ENCODE measurements at regions not wholly inside any gene's neighbourhood (a gene's known extent, or its start where the extent isn't known, plus 50 kb on each side); places are given as distances from the start of the nearest gene placed in this dataset.

DNA sequence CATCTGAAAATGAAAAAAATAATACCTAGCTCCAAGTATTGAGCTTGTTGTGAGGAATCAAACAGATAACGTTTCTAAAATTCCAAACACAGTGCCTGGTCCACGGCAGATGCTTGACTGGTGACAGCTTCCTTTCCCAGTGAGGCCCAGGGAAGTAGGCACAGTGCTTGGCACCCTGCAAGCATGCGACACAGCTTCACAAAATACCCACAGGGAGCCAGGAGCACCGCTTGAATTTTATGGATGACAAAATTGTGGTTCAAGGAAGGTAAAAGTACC, 205.1 kb upstream of the TNP1 start:
- DNase-seq (ENCODE audit: low read depth in 2 of 2), result no peak

DNA sequence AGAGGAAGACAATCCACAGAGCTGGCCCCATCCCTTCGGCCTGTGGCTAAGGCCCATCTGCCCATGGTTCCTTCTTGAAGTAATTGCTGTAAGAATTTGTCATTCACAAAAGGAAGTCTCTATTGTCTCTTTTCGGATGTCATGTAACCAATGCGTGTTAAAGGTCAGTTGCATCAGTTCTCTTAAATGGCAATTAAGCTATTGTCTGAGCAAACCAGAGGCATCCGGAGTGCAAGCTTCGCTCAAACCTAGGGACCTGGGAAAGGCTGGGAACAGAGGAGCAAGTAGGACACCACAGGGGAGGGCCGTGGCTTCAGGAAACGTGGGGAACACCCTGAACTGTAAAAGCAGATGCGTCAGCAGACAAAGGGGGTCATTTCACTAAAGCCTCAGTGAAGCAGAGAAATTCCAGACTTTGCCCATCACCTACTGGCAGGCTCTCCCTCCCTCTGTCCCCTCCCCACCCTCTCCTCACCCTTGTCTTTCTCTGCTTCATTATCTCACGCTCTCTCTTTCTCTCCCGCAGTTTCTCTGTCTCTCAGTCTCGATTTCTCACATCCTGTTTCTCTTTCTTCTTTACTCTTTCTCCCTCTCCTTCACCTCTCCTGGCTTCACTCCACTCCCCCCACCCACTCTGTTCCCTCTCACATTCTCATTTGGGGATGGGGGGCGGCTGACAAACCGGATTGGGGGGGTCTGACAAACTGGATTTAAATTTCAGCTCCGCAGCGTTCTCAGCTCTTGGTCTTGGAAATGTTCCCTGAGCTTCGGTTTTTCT, 204.6 kb upstream of the TNP1 start:
- DNase-seq (ENCODE audit: low read depth in 2 of 2), result no peak

DNA sequence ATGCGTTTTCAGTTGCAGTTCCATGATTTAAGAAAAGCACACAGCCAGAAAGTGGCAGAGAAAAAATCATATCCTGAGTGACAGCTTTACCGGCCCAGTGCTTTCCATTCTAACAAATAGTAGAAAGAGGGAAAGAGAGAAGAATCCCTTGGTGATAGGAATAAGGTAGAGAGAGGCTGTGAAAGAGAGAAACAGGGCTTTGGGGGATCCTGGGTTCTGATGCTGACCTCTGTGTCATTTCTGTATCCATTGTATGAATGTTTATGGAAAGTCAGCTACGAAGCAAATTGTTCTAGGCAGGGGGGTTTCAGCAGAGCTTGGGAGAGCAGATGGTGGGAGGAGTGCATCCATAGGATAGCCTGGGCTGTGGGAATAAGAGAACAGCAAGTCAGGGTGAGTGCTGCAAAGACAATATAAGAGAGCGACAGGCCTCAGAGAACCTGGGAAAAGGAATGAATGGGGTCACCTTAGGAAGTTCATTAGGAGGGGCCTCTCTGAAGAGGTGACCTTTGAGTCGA, 203.4 kb upstream of the TNP1 start:
- no peak for DNase-seq (ENCODE audit: low read depth in 2 of 2)

DNA sequence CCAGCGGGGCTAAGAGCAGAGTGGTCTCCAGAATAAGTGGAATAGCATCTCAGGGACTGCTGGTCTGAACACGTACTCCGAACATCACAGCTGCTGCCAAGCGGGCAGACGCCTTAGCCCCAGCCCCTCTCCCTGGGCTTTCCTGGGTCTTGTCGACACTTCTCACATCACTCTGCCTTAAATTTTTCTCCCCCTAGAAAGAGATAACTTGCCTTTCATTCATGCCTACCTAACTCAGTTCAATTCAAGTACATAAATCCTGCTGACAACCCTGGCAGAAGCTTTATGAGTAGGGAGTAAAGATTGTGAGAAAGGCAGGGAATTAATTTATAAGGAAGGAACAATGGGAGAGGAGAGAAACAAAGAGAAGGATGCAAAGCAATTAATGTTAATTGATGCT, 202.9 kb upstream of the TNP1 start:
- no peak for DNase-seq (ENCODE audit: low read depth in 2 of 2)

DNA sequence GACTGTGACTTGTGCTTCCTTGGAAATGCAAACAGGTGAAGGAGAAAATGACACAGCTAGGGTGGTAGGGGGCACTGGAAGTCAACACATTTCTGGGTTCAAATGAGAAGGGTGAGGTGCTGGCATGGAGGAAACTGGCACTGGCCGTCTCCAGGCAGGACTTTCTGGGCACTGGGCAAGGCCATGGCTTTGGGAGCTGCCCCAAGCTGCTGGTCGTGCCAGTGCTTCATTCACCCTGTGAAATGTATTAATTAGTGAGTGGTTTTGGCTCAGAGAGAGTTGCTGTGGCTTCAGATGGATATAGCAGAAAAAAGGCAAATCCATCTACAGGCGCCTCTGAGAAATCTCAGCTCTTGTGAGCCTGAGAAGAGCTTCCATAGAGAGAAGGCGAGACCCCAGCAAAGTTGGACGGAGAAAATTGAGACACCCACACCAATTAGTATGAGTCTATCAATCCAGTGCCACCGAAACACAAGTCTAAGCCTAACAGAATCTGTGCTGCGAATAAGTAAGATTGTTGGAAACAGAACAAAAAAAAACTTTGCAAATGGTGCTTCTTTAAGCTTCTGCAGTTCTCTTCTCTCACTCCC, 202.1 kb upstream of the TNP1 start:
- no peak for DNase-seq (ENCODE audit: low read depth in 2 of 2)

DNA sequence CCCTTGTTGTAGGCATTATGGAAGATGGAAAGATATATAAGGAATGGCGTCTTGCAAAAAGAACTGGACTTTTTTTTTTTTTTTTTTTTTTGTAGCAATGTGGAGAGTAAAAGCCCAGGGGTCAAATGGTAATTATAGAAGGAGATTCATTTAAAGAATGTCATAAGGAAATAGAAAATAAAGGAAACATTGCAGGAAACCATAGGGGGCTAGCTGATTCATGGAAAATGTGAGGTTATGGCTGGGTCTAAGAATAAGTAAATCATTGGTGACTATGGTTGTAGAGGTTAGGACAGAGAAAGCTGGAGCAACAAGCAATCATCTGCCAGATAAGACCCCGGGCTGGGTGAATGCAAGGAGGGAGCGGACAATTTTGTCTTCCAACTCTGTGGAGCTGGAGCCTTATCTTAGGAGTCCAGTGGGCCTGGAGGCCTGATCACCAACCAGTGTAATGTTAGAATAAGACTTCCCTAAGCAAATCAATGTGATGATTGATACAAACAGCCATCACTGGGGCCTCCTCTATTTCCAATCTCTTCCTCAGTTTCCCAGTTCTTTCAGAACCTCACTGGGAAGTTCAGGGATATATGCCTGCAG, 201.2 kb upstream of the TNP1 start:
- DNase-seq (ENCODE audit: low read depth in 2 of 2), result no peak

DNA sequence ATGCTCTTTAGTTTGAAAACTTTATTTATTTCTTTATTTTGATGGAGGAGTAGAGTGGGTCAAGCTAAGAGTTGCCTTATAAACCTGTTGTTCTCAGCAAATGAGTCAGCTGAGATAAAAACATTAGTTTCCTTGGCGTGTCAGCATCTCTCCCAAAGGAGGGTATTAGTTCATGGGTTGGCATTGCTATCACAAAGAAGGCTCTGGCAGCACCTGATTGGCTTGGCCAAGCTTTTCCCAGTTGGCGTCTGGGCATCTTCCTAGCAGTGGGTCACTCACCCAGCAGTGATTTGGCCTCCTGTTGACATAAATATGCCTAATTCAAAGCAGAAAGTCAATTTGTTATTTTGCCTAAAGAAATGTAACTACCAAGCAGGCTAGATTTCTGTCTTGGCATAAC, 200.7 kb upstream of the TNP1 start:
- no peak for DNase-seq (ENCODE audit: low read depth in 2 of 2)

DNA sequence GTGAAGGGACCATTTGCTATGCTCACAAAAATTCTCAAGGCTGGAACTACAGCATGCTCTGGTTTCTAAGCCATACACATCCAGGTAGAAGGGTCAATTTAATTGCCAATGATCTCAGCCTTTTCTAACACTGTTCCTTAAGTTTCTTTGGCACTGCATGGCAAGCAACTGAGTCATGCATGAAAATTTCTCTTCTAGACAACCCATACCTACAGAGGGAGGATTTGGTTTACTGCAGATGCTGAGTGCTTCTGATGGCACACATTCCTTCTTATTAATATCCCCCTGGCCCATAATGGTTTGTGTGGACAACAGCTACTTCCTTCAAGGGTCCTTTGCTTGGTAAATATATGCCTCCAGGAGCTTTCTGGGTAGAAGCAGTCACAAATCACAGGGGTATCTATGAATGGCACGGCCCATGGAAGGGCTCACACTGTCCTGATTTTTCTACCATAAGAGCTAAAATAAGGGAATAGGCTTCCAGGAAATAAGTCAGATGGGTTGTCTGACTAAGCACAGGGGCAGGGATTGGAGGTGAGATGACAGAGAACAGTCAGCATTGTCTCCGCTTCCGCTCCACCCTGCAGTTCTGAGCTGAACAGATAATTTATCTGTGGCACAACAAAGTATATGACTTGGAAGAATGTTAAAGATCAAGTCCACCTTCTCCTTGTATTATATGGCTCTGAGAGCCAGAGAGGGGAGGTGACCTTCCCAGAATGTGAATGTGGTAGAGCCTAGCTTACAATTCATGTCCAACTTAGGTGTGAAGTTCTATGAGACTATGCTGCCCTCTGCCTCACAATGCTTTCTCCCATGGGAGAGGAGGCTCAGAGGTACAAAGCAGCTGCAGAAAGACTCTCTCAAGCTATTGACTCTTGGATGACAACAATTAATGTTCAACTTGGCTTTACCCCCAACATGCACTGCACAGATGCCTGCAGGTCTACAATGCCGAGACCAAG, 199.2 kb upstream of the TNP1 start:
- no peak for DNase-seq (ENCODE audit: low read depth in 2 of 2)

DNA sequence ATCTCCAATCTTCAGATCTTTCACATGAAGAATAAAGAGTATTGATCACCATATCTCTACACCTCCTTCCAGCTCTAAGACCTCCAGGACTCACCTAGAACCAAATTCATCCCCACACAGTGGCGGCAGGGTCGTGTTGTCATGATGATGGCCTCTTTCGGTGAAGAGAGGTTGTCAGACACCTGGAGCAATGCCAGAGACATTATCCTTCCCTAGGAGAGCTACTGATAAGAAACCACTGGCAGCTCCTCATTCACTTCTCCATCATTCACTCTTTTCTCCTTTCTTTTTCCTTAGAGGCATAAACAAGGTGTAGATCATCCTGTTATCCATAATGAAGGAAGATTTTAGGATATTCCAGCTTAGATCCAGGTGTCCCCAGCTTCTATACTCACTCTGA, 197.9 kb upstream of the TNP1 start:
- DNase-seq (ENCODE audit: low read depth in 2 of 2), result no peak

DNA sequence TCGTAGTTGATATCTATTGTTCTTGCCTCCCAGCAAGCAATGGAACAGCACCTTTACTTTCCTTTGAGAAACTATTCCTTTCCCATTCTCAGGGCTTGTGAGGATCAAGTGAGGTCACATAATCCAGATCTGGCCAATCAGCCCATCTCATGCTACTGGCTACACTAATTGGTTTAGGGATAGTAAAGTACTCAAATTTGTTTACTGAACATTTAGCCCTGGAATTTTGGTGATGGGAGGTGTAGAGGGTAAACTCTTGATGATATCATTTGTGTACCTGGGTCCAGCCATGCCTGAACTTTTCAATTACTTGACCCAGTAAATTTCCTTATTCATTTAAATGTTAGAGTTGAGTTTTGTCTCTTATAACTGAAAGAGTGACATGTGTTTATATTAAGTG, 195.8 kb upstream of the TNP1 start:
- DNase-seq (ENCODE audit: low read depth in 2 of 2), result no peak

DNA sequence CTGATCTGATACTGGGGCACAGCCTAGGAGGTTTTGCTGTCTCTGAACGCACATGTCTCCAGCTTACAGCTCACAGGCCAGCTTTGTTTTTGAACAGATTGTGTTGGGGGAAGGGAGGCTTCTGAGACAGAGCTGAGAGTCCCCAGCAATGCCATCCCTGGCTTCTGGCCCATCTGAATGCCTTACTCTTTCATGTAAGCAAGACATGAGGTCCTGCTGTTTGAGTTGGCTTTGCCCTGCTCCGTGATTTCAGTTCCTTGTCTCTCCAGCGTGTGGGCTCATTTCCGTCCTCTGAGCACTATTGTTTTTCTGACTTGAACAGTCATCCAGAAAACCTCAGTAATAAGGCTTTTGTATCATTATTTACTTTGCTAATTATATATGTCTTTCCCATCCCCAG, 194.9 kb upstream of the TNP1 start:
- no peak for DNase-seq (ENCODE audit: low read depth in 2 of 2)

DNA sequence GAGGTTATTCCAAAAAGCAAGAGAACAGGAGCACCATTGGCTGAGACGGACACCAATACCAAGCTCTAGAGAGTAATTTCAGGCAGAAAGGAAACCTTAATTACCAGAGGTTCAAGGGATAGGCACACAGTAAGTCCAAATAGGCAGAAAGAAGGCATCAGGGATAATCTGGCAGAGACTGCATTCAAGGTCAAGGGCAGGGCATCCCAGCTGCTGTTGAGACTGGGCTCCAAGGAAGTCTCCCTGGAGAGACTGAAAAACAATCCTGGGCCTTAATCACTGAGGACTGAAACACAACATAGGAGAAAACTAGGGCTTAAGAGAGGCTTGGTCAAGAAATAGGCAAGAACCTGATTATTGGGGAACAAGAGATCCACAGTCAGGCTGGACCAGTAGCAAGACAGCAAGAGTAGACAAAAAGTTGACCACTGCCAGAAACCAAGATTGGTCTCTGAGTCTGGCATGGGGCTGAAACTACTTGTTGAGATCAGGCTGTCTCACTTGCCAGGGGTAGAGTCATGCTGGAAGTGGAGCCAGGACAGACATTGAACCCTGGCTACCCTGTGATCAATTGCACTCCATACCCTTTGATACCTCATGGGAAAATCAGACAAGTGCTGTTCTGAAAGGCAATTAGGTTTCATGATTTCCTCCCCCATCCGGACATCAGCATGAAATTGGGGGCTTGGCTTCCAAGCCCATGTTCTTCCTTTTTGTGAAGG, 193.2 kb upstream of the TNP1 start:
- no peak for DNase-seq (ENCODE audit: low read depth in 2 of 2)

DNA sequence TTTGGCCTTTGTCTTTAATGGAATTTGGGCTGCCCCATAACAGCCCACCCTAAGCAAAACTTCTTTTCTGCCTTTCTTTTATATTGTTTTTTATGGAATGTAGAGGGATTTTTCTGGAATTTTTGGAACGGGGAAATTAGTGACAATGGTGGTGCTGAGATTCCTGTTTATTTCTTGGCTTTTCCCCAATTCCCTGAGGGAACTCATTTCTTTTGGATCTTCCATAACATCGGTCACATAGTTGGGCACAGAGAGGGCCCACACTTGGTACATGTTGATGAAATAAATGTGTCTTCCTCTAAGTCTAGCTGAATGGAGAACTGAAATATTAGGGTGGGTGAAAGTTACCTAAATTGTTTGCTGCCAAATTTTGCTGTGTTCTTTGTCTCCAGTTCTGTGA, 191.6 kb upstream of the TNP1 start:
- no peak for DNase-seq (ENCODE audit: low read depth in 2 of 2)

DNA sequence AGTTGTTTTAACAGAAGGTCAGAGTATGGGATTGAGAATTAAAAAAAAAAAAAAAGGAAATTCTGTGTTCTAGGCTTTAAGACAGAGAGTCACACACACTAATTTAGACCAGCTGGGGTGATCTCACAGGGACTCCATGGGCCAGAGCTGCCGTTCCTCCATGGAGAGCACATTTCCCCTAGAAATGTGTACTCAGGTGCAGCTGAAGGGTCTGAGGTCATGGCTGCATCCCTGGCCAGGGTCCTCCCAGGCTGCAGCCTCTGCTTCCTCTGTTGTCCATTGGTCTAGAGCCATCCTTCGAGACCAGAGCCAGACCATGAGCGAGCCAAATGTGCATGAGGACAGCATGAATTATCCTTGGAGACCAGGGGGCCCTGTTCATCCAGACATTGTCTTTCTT, 190.1 kb upstream of the TNP1 start:
- DNase-seq (ENCODE audit: low read depth in 2 of 2), result no peak

DNA sequence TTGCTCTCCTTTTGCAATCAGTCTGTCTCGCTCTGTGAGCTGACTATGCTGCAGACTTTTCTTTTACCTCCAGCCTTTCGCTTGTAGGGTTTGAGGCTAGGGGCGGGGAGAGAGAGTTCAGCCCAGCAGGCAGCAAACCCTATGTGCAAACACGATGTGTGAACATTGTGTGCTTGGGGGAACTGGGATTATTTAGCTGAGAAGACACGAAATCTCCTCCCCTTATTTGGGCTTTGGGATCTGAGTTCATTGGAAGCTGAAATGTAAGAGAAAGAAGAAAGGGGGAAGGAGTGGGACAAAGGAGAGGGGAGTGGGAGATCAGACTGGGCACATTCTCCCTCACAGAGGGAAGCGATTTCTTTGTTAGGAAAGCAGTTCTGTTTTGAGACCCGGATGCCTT, 189.6 kb upstream of the TNP1 start:
- DNase-seq (ENCODE audit: low read depth in 2 of 2), result no peak

DNA sequence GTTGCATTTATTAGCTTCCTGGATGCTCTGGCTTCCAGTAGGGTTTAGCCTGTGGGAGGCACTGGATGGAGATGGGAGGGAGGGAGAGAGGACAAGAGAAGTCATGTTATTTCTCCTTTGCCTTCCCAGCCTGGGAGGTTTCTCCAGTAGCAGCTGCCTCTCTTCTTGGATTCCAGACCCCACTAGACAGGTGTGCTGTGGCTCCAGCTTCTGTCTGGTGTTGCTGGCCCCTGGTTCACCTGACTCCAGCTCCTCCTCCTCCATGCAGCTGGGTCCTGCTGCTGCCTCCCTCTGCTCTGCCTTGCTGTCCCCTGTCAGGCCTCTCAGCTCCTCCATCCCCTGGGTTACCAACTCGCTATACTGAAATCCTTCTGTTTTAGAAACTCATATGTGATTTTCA, 188.9 kb upstream of the TNP1 start:
- no peak for DNase-seq (ENCODE audit: low read depth in 2 of 2)

DNA sequence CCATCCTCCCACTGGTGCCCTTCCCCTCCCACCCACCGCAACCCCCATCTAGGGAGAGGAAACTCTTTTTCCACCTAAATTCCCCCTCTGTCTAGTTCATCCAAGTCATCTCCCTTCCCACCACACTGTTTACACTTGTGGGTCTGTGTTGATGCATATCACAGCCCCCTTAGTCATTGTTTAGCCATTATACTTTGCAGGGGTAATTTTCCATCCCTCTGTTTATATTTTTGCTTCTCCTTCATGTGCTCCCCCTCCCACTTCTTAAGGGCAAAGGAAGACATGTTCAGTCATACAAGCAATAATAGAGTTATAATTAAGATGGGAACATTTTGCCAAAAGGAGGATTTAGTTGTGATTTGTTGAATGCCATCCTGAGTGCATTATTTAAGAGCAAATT, 187.8 kb upstream of the TNP1 start:
- no peak for DNase-seq (ENCODE audit: low read depth in 2 of 2)

DNA sequence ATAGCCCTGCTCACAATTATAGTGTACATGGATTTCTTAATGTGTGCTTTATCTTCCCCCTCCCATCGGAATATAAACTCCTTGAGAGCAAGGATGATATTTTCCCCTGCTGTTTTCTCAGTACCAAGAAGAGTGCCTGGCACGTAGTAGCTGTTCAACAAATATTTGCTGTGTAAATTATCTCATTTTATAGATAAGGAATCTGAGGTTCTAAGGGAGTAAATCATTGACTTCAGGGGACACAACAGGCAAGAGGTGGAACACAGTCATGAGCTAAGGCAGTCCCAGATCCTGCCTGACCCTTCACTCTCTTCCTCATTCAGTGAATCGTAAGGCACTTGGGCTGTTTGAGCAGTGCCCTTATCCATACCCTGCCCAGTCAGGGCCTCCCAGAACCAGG, 187.3 kb upstream of the TNP1 start:
- no peak for DNase-seq (ENCODE audit: low read depth in 2 of 2)

DNA sequence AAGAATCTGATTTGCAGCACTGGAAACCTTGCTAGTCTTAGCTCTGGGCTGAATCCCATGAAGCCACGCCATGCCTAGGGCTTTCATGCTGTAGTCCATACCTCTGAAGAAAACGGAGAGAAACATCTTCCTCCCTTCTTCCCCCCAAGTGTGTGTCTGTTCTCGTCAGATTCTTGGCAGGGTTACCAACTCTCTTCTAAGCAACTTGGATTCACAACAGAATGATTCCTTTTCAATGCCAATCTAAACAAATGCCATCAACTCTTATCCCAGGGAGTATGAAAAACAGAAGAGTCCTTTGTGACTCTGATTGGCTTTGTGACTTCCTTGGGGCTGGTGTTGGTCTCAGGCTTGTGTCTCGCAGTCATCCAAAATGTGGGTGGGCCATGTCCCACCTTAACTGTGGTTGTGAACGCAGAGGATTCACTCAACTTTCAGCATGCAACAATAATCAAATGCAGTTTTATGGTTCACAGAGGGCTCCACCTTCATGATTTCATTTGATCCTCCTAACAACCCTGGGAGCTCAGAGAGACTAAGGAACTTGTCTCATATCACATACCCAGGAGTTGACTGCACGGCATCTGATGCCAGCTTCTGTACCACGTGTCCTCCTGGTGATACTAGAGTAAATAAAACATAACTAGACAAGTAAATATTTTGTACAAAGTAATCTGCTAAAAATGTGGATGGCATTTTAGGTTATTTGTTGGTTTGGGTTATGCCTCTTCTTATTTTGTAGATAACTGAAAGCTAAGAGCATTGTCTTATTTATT, 186.0 kb upstream of the TNP1 start:
- no peak for DNase-seq (ENCODE audit: low read depth in 2 of 2)

DNA sequence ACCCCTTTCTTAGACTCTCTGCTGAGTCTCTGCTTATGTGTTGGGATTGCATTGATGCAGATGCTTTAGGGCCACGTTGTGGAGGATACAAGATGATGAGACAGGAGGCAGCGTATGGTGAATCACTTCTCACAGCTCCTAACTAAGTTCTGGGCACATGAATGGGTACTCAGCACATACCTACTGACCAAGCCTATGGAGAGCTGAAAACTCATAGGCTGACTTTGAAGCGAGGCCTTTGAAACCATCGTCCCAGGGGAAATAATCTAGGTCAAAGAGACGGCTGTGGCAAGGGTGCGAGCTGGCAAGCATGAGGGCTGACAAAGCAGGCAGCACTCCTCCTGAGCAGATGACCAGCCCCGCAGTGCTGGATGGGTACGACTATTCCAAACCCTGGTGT, 180.2 kb upstream of the TNP1 start:
- no peak for DNase-seq (ENCODE audit: low read depth in 2 of 2)

DNA sequence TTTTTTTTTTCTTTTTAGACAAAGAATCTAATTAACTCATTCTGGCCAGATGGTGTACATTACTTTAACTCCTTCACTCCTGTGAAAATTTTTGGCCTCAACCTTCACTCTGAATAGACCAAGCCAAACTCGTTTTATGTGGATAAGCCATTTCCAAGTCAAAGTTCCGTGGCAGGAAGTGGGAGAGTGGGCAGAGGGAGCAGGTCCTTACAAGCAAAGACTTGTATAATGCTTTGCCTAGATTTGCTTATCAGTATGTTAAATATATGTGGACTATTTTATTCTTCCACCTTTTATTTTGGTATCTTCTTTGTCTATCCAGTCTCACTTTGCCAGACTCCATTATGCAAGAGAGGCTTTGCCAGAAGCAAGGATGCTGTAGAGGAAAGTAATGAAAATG, 178.1 kb upstream of the TNP1 start:
- no peak for DNase-seq (ENCODE audit: low read depth in 2 of 2)
